ENCODE measurements at regions not wholly inside any gene's neighbourhood (a gene's known extent, or its start where the extent isn't known, plus 50 kb on each side); places are given as distances from the start of the nearest gene placed in this dataset.

DNA sequence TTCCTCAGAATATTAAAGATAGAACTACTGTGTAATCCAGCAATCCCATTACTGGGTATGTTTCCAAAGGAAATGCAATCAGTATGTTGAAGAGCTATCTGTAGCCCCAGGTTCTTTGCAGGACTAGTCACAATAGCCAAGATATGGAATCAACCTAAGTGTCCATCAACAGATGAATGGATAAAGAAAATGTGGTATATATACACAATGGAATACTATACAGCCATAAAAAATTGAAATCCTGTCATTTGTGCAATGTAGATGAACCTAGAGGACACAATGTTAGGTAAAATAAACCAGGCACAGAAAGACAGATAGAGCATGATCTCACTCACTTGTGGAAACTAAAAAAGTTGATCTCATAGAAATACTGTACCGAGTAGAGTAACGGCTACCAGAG, 306.0 kb upstream of the MARCKS start:
- TF ChIP-seq, protein P1, sequence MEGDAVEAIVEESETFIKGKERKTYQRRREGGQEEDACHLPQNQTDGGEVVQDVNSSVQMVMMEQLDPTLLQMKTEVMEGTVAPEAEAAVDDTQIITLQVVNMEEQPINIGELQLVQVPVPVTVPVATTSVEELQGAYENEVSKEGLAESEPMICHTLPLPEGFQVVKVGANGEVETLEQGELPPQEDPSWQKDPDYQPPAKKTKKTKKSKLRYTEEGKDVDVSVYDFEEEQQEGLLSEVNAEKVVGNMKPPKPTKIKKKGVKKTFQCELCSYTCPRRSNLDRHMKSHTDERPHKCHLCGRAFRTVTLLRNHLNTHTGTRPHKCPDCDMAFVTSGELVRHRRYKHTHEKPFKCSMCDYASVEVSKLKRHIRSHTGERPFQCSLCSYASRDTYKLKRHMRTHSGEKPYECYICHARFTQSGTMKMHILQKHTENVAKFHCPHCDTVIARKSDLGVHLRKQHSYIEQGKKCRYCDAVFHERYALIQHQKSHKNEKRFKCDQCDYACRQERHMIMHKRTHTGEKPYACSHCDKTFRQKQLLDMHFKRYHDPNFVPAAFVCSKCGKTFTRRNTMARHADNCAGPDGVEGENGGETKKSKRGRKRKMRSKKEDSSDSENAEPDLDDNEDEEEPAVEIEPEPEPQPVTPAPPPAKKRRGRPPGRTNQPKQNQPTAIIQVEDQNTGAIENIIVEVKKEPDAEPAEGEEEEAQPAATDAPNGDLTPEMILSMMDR (IDR thresholded peaks at IDR 0.05; ENCODE audit: low read depth, low read length), result no peak
- TF ChIP-seq POLR2A (IDR thresholded peaks at IDR 0.05; ENCODE audit: extremely low read depth, insufficient read length), result no peak

Data from NB4 (cell line).